ENCODE measurements at regions not wholly inside any gene's neighbourhood (a gene's known extent, or its start where the extent isn't known, plus 50 kb on each side); places are given as distances from the start of the nearest gene placed in this dataset.
"Not testable (repeated sequence)": the region's sequence is repeated elsewhere in the genome, so short reads cannot be mapped to it uniquely, and the experiment has no call there.

- DNase-seq (no peak), ATAC-seq (no peak)
- intact Hi-C loops (cut with DNase I, micrococcal nuclease), result no loop called here
These were observed 451.7 kb upstream of the SGO1 start for GRCh38 chr3:20637729-20638128.

- intact Hi-C loops (cut with DNase I, micrococcal nuclease), result no loop called here
- DNase-seq (no peak), ATAC-seq (no peak)
These were observed 436.3 kb upstream of the SGO1 start for GRCh38 chr3:20622304-20622703.

GRCh38 chr3:20618621-20619020, 432.6 kb upstream of the SGO1 start:
- DNase-seq; ATAC-seq; intact Hi-C loops (cut with DNase I, micrococcal nuclease): not testable (repeated sequence)

GRCh38 chr3:20618181-20618580, 432.2 kb upstream of the SGO1 start:
- DNase-seq; ATAC-seq; intact Hi-C loops (cut with DNase I, micrococcal nuclease): not testable (repeated sequence)

GRCh38 chr3:20615982-20616381, 430.0 kb upstream of the SGO1 start:
- DNase-seq; ATAC-seq; intact Hi-C loops (cut with DNase I, micrococcal nuclease): not testable (repeated sequence)

GRCh38 chr3:20608054-20608738, 422.2 kb upstream of the SGO1 start:
- intact Hi-C loops (cut with DNase I, micrococcal nuclease), result no loop called here
- ATAC-seq, result no peak

GRCh38 chr3:20604659-20605058, 418.7 kb upstream of the SGO1 start:
- no peak for ATAC-seq
- intact Hi-C loops (cut with DNase I, micrococcal nuclease), result no loop called here
- no peak for DNase-seq

More at GRCh38 chr3:20608054-20608738, 422.2 kb upstream of the SGO1 start:
- DNase-seq, result no peak

GRCh38 chr3:20589275-20589674, 403.3 kb upstream of the SGO1 start:
- ATAC-seq (no peak), DNase-seq (no peak)
- intact Hi-C loops (cut with DNase I, micrococcal nuclease), result no loop called here

GRCh38 chr3:20588781-20589180, 402.8 kb upstream of the SGO1 start:
- DNase-seq, result no peak
- intact Hi-C loops (cut with DNase I, micrococcal nuclease), result no loop called here
- no peak for ATAC-seq

GRCh38 chr3:20583648-20584047, 397.6 kb upstream of the SGO1 start:
- ATAC-seq, result no peak

GRCh38 chr3:20576228-20576627, 390.2 kb upstream of the SGO1 start:
- DNase-seq (no peak), ATAC-seq (no peak)
- intact Hi-C loops (cut with DNase I, micrococcal nuclease), result no loop called here

More at GRCh38 chr3:20583648-20584047, 397.6 kb upstream of the SGO1 start:
- DNase-seq, result no peak
- intact Hi-C loops (cut with DNase I, micrococcal nuclease), result no loop called here

- ATAC-seq, result no peak
These were observed 389.1 kb upstream of the SGO1 start for GRCh38 chr3:20575146-20575545.

GRCh38 chr3:20574746-20575145, 388.7 kb upstream of the SGO1 start:
- DNase-seq (no peak), ATAC-seq (no peak)
- intact Hi-C loops (cut with DNase I, micrococcal nuclease), result no loop called here

More at GRCh38 chr3:20575146-20575545, 389.1 kb upstream of the SGO1 start:
- intact Hi-C loops (cut with DNase I, micrococcal nuclease), result no loop called here
- DNase-seq, result no peak

- DNase-seq (no peak), ATAC-seq (no peak)
- intact Hi-C loops (cut with DNase I, micrococcal nuclease), result no loop called here
These were observed 387.2 kb upstream of the SGO1 start for GRCh38 chr3:20573175-20573574.

- DNase-seq, result no peak
- intact Hi-C loops (cut with DNase I, micrococcal nuclease), result no loop called here
These were observed 386.5 kb upstream of the SGO1 start for GRCh38 chr3:20572473-20572872.

GRCh38 chr3:20569310-20569709, 383.3 kb upstream of the SGO1 start:
- intact Hi-C loops (cut with DNase I, micrococcal nuclease), result no loop called here
- DNase-seq, result no peak
- ATAC-seq, result no peak

More at GRCh38 chr3:20572473-20572872, 386.5 kb upstream of the SGO1 start:
- no peak for ATAC-seq

GRCh38 chr3:20564966-20565365, 379.0 kb upstream of the SGO1 start:
- intact Hi-C loops (cut with DNase I, micrococcal nuclease), result no loop called here
- DNase-seq (no peak), ATAC-seq (no peak)

GRCh38 chr3:20563985-20564384, 378.0 kb upstream of the SGO1 start:
- intact Hi-C loops (cut with DNase I, micrococcal nuclease), result no loop called here
- ATAC-seq (no peak), DNase-seq (no peak)

GRCh38 chr3:20563251-20563650, 377.2 kb upstream of the SGO1 start:
- ATAC-seq, result no peak
- DNase-seq, result no peak
- intact Hi-C loops (cut with DNase I, micrococcal nuclease), result no loop called here

GRCh38 chr3:20561166-20561565, 375.2 kb upstream of the SGO1 start:
- DNase-seq (no peak), ATAC-seq (no peak)
- intact Hi-C loops (cut with DNase I, micrococcal nuclease), result no loop called here

GRCh38 chr3:20560446-20560845, 374.4 kb upstream of the SGO1 start:
- intact Hi-C loops (cut with DNase I, micrococcal nuclease); DNase-seq; ATAC-seq: not testable (repeated sequence)
